ENCODE measurements at regions not wholly inside any gene's neighbourhood (a gene's known extent, or its start where the extent isn't known, plus 50 kb on each side); places are given as distances from the start of the nearest gene placed in this dataset.

- Histone ChIP-seq H3K9me3 (ENCODE audit: control insufficient read depth, insufficient read depth, low read length) (no peaks in the 10 kb centered on the region), H3K27ac (ENCODE audit: low read length) (no peak overlapping the region), H3K36me3 (ENCODE audit: control insufficient read depth, insufficient read depth, low read length) (no peaks in the 10 kb centered on the region), H3K4me1 (ENCODE audit: control insufficient read depth, insufficient read depth, low read length) (no peaks in the 10 kb centered on the region), H3K27me3 (ENCODE audit: control insufficient read depth, insufficient read depth, low read length) (no peaks in the 10 kb centered on the region), H3K4me3 (ENCODE audit: low read length) (no peak overlapping the region)
- Mint-ChIP-seq H3K27ac (no peak overlapping the region), H3K4me1 (no peaks in the 10 kb centered on the region), H3K27me3 (ENCODE audit: low read depth in 2 of 2) (no peaks in the 10 kb centered on the region), H3K4me3 (no peak overlapping the region), H3K36me3 (no peaks in the 10 kb centered on the region), H3K9me3 (peaks cover 10 to 13% of the 10 kb centered on the region in 2 donors)
- no peak for TF ChIP-seq CTCF (IDR thresholded peaks at IDR 0.05)
- intact Hi-C loops (cut with micrococcal nuclease) = no loop called here
- DNase-seq (no peak), ATAC-seq (no peak)
- 96% methylated on average over 3 of the region's 3 CpGs for WGBS (ENCODE audit: insufficient coverage)
These were observed 260.9 kb upstream of the CWC22 start for GRCh38 chr2:180268006-180268405.

- Histone ChIP-seq H3K9me3 (ENCODE audit: control insufficient read depth, insufficient read depth, low read length) (no peaks in the 10 kb centered on the region), H3K27ac (ENCODE audit: low read length) (no peak overlapping the region), H3K4me1 (ENCODE audit: control insufficient read depth, insufficient read depth, low read length) (no peaks in the 10 kb centered on the region), H3K27me3 (ENCODE audit: control insufficient read depth, insufficient read depth, low read length) (no peaks in the 10 kb centered on the region), H3K4me3 (ENCODE audit: low read length) (no peak overlapping the region), H3K36me3 (ENCODE audit: control insufficient read depth, insufficient read depth, low read length) (no peaks in the 10 kb centered on the region)
- no peaks in the 10 kb centered on the region for H3K27me3 Mint-ChIP-seq (ENCODE audit: low read depth in 2 of 2)
- H3K4me1 Mint-ChIP-seq = no peaks in the 10 kb centered on the region
- 100% methylated on average over 1 of the region's 1 CpG for WGBS (ENCODE audit: insufficient coverage)
- no peaks in the 10 kb centered on the region for H3K36me3 Mint-ChIP-seq
- H3K9me3 Mint-ChIP-seq = peaks cover 8% of the 10 kb centered on the region in 2 donors
- DNase-seq = no peak
- TF ChIP-seq CTCF (IDR thresholded peaks at IDR 0.05) = no peak
- no peak overlapping the region for H3K27ac Mint-ChIP-seq
- intact Hi-C loops (cut with micrococcal nuclease) = no loop called here
- no peak for ATAC-seq
- H3K4me3 Mint-ChIP-seq = no peak overlapping the region
These were observed 254.9 kb upstream of the CWC22 start for GRCh38 chr2:180261976-180262375.

- Histone ChIP-seq H3K27me3 (ENCODE audit: control insufficient read depth, insufficient read depth, low read length) (no peaks in the 10 kb centered on the region), H3K9me3 (ENCODE audit: control insufficient read depth, insufficient read depth, low read length) (no peaks in the 10 kb centered on the region), H3K27ac (ENCODE audit: low read length) (no peak overlapping the region), H3K36me3 (ENCODE audit: control insufficient read depth, insufficient read depth, low read length) (no peaks in the 10 kb centered on the region), H3K4me1 (ENCODE audit: control insufficient read depth, insufficient read depth, low read length) (no peaks in the 10 kb centered on the region), H3K4me3 (ENCODE audit: low read length) (no peak overlapping the region)
- no CpG with 5 or more reads among the region's 1 CpG for WGBS (ENCODE audit: insufficient coverage)
- no peaks in the 10 kb centered on the region for H3K36me3 Mint-ChIP-seq
- no peak overlapping the region for H3K4me3 Mint-ChIP-seq
- DNase-seq = no peak
- no peak for TF ChIP-seq CTCF (IDR thresholded peaks at IDR 0.05)
- intact Hi-C loops (cut with micrococcal nuclease) = no loop called here
- H3K9me3 Mint-ChIP-seq = peaks cover 2% of the 10 kb centered on the region in 2 donors
- H3K27me3 Mint-ChIP-seq (ENCODE audit: low read depth in 2 of 2) = no peaks in the 10 kb centered on the region
- no peak for ATAC-seq
- no peak overlapping the region for H3K27ac Mint-ChIP-seq
- no peaks in the 10 kb centered on the region for H3K4me1 Mint-ChIP-seq
These were observed 251.5 kb upstream of the CWC22 start for GRCh38 chr2:180258579-180258978.

- H3K9me3 ChIP-seq (ENCODE audit: control insufficient read depth, insufficient read depth, low read length) = no peaks in the 10 kb centered on the region
- Mint-ChIP-seq H3K9me3 (peaks cover 2% of the 10 kb centered on the region in 2 donors), H3K4me3 (no peak overlapping the region), H3K27ac (no peak overlapping the region), H3K36me3 (no peaks in the 10 kb centered on the region), H3K4me1 (no peaks in the 10 kb centered on the region), H3K27me3 (ENCODE audit: low read depth in 2 of 2) (no peaks in the 10 kb centered on the region)
- no peak for TF ChIP-seq CTCF (IDR thresholded peaks at IDR 0.05)
- no peak overlapping the region for H3K4me3 ChIP-seq (ENCODE audit: low read length)
- ATAC-seq (no peak), DNase-seq (no peak)
- H3K27ac ChIP-seq (ENCODE audit: low read length) = no peak overlapping the region
- H3K27me3 ChIP-seq (ENCODE audit: control insufficient read depth, insufficient read depth, low read length) = no peaks in the 10 kb centered on the region
- intact Hi-C loops (cut with micrococcal nuclease) = no loop called here
- no peaks in the 10 kb centered on the region for H3K4me1 ChIP-seq (ENCODE audit: control insufficient read depth, insufficient read depth, low read length)
- H3K36me3 ChIP-seq (ENCODE audit: control insufficient read depth, insufficient read depth, low read length) = no peaks in the 10 kb centered on the region
These were observed 251.0 kb upstream of the CWC22 start for GRCh38 chr2:180258041-180258537.

Data from natural killer cell (primary cell).